GM21447 (cell line): ENCODE measurements at regions not wholly inside any gene's neighbourhood (a gene's known extent, or its start where the extent isn't known, plus 50 kb on each side); places are given as distances from the start of the nearest gene placed in this dataset.

ENCODE experiments used
- ATAC-seq: cut with Tn5 transposase; IDR thresholded peaks from one replicate; pipeline ENCODE4 v1.9.1; 2021; ENCODE audit not compliant: unreplicated experiment

DNA sequence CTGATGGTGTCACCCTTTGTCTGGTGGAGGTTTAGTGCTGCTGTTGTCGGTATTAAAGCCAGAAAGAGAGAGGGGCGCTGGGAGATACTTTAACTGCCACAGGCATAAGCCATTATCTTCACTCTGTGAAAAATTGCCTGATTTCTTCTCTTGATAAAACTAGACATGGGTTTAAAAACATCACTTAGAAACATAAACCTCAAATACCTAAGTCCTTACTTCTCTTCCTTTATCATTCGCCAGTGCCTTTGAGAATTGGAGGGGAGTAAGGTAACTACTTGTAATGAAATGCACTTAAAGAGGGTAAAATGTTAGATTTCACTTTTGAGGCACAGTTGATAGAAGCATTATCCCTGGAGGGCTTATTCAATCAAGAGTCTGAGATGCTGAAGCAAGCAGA lies 434.5 kb downstream of the OLFM4 start:
- no peak for ATAC-seq

DNA sequence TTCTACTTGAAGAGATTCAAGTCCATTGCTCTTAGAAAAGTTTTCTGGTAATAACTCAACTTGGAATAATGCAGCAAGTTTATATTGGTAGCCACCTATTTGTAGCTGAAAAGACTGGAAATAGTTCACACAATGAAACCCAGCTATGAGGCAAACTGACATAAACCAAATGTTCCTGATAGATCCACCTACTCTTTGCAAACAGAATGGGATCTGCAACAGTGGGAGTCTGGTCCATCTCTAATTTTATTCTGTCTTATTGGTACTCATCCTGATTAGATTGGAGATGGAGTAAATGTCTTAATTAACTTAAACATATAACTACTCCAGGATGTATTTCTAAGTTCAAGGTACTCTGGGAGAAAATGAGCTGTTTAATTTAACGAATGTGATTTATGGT lies 438.0 kb downstream of the OLFM4 start:
- ATAC-seq, result no peak

DNA sequence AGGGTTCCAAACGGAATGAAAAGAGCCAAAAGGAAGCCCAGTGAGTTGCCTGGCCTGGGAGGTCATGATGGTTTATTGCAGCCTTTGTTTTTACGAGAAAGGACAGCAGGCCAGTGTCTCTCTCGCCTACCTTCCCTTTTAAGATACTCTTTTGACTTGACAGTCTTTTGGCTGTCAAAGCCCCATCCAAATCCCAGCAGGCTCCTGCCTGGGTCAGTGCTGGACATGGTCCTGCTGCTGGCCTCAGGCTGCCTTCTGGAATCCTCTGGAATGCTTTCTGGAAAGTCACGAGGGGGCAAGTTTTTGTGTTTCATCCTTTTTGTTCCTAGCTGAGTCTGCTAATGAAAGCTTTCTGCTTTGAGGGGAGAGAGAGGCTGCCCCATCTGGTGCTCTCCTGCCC lies 444.8 kb downstream of the OLFM4 start:
- no peak for ATAC-seq

DNA sequence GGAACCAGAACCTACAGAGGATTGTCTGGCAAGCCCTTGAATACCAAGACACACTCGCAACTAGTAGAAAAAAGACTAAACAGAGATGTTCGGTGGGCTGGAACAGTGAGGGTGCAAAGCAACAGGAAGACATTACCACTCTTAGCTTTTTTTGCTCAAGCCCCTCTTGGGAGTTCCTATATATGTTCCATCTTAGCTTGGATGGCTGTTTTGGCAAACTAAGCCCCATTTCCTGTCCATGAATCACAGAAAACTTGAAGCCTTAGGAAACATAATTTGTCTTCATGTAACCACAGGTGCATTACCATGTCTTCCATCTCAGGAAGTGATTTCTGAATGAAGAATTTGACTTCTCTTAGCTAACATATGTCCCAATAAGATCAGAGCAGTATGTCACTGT lies 446.3 kb downstream of the OLFM4 start:
- no peak for ATAC-seq

DNA sequence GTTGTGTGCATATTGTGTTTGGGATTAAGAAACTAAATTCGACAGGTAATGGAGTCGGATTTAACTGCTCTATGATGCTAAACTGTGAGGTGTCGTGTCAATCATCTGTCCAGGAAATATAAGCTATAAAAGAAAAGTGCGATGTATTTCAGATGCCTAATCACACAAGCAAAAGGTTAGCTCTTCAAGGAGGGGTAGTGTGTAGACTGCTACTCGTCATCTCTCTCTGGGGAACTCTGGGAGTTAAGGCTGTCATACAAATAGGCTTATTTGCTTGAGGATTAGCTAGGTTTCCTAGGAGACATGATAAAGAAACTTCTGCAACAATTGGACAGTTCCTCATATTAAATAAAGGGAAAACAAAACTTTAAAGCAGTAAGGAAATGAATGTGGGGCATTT lies 462.1 kb downstream of the OLFM4 start:
- no peak for ATAC-seq

DNA sequence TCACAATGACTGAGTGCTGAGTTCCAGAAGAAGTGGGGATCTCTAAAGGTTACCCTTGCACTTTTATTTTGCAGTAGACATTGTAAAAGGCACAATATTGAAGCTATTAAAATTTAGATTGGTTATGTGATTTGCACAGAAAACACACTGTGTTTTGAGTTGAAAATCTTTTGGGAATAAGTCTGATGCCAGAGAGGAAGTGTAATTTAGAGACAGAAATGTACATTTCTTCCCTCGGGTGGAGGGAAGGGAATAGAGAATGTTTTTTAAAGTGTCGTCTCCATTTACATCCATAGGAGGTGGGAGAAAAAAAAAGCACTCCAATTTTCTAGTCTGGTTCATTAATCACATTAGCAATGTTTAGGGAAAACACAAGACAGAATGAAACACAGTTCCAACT lies 465.8 kb downstream of the OLFM4 start:
- no peak for ATAC-seq

DNA sequence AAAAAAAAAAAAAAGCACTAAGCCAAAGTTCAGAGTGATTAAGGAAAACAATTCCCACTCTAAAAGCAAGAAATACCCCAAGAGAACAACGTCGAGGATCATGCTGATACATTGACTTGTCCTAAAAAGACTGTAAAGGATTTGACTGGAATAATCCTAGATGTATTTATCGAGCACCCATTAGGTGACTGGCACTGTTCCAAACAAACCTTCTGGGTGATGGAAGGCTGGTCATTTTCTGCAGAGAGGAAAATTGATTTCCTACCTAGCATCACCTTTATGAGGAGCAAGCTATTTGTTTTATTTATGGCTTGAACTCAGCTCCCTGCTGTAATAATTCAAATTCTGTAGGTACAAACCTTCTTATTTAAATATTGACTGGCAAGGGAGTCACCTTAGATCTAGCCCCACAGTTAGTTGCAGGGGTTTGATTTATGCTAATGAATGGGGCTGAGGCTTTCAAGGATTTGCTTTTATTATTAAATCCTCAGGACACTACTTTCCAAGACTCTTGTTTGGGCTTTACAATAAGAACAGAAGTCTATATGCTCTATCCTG lies 471.0 kb downstream of the OLFM4 start:
- ATAC-seq, result no peak

DNA sequence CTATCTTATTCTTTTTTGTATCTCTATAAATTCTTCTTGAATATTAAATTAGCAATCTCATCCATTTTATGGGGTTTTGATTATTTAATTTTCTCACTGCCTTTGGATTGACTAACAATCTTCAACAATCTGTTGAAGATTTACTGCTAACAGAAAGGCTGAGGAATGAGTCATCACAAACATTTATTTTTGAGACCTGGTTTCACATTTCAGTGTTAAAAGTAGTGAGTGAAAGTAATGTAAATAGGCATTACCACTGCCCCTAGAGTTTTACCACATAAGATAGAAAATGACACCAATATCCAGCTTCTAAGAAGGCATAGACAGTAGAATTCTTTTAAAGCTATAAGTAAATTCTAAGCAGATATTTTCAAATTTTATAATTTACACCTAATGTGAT lies 472.8 kb downstream of the OLFM4 start:
- no peak for ATAC-seq

DNA sequence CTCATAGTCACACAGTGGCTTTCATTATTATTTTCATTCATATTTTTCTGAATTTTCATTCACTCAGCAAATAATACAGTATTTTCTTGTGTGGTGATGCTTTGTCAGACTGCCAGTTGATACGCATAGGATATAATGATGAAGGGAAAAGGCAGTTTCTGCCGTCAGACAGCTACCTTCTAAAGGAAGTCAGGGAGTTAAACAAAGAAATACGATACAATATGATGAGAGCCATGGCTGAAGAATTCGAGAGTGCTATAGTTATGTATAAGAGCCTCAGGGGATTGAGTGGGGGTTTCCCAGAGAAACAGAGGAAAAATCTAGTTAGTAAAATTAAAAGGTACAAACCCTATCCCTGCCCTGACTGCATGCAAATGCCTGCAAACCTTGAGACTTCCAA lies 479.1 kb downstream of the OLFM4 start:
- ATAC-seq, result no peak

DNA sequence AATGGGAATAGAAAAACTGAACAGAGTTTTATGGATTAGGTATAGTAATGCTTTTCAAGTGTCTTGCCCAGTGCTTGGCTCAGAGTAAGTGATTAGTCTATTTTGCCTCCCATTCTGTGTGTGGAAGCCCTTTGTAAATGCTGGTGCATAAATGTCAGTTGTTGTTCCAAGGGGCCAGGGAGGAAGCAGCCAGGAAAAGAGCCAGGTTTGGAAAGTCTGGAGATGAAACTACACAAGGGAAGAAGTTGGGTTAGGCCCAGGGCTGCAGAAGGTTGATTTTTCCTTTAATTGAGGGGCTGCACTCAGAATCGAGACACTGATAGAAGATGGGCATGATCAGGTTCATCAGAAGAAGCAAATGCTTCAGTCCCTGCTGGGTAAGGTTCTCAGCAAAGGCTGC lies 484.0 kb downstream of the OLFM4 start:
- ATAC-seq, result no peak

DNA sequence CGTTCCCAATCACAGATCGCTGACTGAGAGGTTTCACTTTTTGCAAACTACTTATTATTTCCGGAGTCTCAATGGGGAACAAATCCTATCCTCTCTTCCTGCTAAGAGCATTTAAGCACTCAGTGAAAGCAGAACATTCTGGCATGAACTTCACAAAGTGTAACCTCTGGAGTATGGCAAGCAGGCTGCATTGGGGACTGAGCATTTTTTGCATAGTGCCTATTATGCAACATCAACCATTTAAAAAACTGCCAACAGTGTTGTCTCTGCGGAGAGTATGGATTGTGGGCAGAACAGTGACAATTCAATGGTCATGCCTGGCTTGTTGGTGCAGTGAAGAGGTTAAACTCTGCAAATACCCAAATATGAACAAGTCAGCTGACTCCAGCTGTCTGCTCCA lies 484.6 kb downstream of the OLFM4 start:
- no peak for ATAC-seq

DNA sequence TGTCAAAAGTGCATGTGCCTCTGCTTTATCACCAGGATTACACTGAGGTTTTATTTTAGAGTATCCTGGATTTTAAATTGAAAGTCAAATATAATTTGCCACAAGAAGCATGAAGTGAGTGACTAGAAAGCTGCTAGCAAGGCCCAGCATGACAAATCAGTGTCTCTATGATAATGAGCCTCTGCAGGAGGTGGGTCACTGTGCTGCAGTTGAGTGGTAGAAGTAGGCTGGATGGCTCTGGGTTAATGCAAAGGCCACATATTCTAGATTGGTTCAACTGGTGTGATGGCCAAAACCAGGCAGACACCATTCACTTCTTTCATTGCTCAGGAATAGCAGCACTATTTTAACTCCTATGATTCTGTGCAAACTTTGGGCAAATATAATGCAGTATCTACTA lies 491.5 kb downstream of the OLFM4 start:
- no peak for ATAC-seq

DNA sequence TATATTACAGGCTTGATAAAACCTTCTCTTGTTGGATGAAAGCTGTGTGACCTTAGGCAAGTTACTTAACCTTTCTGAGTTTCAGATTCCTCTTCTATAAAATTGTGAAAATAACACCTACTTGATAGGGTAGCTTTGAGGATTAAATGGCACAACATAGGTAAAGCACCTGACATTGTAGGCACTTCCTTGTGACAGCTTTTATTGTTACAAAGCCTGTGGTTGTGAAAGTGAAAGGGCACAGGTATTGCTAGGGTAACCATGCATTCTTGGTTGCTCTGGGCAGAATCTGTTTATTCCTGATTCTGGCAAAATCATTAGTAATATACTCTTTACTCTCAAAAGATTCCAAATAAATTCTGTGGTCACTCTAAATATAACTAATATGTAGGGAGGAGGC lies 493.4 kb downstream of the OLFM4 start:
- no peak for ATAC-seq

DNA sequence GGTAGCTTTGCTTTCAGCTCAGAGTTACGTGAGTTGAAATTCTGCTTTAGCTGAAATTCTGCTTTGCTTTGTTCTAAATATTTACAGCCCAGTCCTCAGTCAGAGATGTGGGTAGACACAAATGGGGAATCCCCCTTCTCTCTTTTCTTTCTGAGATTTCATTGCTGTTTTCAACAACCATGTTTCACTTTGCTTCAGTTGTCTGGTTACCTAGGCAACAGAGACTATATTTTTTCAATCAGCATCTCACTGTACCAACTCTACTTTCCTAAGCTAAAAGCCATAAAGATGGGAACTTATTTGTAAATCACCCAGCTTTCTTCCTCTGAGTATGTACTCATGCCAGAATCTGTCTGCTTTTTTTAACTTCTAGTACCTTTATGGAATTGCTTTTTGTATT lies 509.0 kb downstream of the OLFM4 start:
- no peak for ATAC-seq

DNA sequence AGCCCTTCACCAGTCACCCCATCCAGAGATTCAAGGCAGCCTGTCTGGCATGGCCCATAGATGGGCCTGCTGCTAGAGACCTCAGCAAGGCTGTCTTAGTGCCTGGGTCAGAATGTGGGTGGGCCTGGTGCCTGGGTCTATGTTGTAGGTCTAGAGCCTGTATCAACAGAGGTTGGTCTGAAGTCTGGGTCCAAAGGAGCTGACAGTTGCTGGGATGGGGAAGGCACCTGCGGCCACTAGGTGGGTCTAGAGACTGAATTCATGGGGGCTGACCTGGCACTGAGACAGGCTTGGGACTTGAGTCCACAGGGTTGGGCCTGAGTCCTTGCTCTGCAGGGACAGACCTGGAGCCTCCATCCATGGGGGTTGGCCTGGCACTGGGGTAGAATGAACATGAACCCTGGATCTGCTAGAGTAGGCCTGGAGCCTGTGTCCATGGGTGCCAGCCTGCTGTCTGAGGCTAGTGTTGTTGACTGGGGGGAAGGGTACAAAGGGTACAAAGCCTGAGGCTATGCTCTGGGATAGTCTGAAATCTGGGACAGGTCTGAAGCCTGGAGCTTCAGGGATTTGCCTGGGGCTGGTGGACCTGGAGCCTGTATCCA lies 516.8 kb downstream of the OLFM4 start:
- no peak for ATAC-seq

DNA sequence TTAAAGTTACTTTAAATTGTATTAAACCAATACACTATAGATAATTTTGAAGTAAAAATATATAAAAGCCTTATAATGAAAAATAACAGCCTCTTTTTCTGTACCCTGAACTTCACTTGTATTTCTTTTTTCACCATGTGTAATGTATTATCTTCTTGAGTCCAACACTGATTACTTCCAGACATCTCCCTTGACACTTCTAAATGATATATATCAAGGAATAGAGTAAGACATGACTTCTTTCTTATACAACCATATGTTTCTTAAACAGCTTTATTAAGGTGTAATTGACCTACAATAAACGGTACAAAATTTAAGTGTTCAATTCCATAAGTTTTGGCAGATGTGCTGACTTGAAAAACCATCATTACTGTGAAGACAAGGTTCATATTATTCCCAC lies 531.9 kb downstream of the OLFM4 start:
- ATAC-seq, result no peak

DNA sequence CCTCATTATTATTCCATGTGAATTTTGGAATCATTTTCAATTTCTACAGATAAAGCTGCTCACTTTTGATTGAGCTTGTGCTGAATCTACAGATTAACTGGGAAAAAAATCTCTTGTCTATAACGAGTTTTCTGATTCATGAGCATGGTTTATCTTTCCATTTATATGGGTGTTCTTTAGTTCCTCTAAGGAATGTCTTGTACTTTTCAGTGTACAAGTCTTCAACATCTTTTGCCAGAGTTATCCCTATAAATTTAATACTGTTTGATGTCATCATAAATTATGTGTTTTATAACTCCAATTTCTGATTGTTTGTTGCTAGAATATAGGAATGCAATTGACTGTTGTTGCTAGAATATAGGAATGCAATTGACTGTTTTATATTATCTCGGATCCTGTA lies 533.8 kb downstream of the OLFM4 start:
- no peak for ATAC-seq

DNA sequence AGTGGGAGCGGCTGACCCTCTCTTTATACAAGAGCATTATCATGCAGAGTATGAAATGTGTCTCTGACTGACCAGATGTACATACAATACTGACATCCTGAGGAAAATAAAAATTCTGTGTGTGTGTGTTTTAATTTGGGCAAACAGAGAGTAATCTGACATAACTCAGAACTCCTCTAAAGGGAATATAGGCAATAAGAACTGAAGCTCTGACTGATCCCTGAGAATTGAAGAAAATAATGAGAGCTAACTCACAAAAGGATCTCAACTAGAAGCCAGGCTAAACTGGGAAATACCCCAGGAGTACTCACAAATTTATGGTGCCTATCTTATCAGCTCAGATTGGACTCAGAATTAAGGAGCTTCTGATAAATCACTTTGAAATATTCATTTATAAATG lies 539.9 kb downstream of the OLFM4 start:
- ATAC-seq, result no peak

DNA sequence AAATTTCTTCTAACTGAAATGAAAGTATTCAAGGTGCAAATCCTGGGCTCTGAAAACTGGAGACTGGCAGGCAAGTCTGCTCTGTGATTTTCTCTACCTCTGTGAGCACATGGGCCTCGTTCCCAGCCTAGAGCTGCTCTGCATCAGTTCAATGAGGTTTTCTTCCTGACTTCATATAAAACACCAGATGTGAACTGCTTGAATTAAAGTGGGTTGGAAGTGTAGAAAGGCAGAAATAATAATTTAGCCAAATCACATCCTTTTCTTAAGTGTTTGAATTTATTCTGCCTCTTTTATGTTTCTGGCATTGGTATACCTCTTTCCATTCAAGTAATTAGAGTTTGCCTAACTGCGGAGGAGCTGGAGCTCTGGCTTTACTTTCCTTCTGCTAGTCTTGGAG lies 540.8 kb downstream of the OLFM4 start:
- no peak for ATAC-seq

DNA sequence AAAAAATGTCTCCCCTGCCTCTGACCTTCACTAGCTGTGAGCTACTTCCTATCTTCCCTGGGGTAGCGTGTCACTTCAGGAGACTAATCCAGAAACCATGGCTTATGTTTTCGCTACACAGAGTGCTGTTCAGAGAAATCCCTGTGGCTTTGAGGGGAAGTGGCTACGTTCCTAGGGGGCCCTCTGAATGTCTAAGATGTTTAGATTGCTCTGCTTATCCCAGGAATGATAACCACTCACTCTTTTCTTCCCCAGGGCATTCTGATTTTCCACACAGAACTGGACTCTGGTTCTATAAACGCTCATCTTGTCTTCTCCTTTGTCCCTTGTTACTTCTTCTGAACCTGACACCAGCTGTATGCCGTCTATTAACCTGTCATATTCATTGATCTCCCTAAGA lies 572.5 kb downstream of the OLFM4 start:
- ATAC-seq, result no peak

DNA sequence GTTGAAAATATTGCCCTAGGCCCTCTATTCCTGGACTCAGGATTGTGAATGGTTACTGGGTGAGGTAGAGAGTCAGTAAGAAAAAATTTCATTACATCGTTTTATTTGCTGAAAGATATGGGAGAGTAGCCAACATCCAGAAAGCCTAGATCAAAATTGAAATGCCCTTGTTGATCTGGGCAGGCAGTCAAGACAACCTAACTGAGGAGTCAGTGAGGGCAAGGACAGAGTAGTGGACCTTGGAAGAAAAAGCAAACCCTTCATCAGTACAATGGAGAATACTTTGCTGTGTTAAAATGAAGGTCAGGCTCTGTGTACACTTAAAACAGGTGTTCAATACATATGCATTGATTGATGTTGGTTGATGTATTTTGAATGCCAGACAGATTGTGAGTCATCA lies 576.7 kb downstream of the OLFM4 start:
- ATAC-seq, result no peak

DNA sequence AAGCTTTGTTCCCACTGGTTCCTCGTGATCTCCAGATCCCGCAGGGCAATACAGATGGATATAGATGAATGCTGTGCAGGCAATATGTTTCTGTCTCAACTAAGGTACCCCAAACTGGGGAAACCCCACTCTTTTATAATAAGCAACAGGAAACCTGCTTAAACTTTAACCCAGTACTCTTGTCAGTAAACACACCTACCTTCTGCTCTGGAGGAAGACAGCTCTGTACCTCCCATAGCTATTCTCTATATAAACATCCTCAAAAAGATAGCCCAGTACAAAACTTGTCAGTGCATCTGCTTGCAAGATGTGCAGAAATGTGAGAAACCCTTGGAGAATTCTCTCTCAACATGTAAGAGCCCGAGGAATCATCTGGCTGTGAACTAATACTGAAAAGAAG lies 583.6 kb downstream of the OLFM4 start:
- ATAC-seq, result no peak

DNA sequence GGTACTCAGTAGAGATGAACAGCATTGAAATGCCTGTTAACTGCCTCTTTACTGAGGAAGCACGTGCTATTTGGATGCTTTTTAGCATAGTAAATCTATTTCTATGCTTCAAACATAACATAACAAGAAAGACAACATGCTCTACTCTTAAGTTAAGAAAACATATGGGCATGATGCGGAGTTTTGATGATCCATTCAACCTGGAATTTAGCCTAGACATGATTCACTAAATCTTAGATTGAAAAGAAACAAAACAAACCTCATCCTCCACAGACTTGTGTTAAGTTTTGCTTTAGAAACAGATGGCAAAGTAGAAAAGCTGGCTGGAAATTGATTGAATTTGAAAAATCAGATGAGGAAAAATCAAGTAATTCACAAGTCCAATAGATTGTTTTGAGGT lies 593.8 kb downstream of the OLFM4 start:
- no peak for ATAC-seq

DNA sequence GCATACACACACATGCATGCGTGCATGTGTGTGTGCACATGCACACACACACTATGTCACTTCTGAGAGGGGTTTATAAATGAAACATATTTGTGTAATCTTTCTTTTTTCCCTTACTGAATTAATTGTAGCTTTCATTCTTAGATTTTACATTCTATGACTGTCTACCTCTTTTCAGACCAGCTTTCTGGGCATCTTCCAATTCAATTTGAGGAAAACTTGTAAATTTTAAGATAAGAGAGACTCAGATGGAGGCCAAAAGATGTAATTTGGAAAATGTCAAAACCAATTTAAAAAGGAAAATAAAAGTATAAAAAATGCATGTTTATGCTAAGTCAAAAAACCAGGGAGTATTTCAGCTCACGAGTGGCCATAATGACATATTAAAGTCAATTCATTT lies 594.5 kb downstream of the OLFM4 start:
- ATAC-seq, result no peak
